ENCODE measurements at regions not wholly inside any gene's neighbourhood (a gene's known extent, or its start where the extent isn't known, plus 50 kb on each side); places are given as distances from the start of the nearest gene placed in this dataset.

DNA sequence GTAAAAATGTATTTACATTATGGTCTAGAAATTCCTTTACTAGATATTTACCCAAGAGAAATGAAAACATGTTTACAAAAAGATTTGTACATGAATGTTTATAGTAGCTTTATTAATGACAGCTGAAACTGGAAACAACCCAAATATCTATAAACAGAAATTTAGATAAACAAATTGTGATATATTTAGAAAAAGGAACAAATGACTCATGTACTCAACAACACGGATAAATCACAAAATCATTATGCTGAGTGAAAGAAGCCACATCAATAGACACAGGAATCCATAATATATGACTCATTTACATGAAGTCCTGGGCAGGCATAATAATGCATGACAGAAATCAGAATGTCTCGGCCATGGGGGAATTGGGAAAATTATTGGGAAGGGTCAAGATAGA lies 1020.2 kb downstream of the SQOR start:
- intact Hi-C loops (cut with DNase I), result no loop called here
- H3K4me1 ChIP-seq, result no peaks in the 10 kb centered on the region
- no peak for DNase-seq
- H3K9ac ChIP-seq (ENCODE audit: low read depth in 2 of 2, low read length in 2 of 2), result no peak overlapping the region
- no peaks in the 10 kb centered on the region for H3K36me3 ChIP-seq
- no peak overlapping the region for H3K4me3 ChIP-seq
- H3K9me3 ChIP-seq, result no peaks in the 10 kb centered on the region
- H3K27me3 ChIP-seq, result no peaks in the 10 kb centered on the region
- TF ChIP-seq, protein P1, sequence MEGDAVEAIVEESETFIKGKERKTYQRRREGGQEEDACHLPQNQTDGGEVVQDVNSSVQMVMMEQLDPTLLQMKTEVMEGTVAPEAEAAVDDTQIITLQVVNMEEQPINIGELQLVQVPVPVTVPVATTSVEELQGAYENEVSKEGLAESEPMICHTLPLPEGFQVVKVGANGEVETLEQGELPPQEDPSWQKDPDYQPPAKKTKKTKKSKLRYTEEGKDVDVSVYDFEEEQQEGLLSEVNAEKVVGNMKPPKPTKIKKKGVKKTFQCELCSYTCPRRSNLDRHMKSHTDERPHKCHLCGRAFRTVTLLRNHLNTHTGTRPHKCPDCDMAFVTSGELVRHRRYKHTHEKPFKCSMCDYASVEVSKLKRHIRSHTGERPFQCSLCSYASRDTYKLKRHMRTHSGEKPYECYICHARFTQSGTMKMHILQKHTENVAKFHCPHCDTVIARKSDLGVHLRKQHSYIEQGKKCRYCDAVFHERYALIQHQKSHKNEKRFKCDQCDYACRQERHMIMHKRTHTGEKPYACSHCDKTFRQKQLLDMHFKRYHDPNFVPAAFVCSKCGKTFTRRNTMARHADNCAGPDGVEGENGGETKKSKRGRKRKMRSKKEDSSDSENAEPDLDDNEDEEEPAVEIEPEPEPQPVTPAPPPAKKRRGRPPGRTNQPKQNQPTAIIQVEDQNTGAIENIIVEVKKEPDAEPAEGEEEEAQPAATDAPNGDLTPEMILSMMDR (IDR thresholded peaks at IDR 0.05), result no peak
- no peak overlapping the region for H3K27ac ChIP-seq

DNA sequence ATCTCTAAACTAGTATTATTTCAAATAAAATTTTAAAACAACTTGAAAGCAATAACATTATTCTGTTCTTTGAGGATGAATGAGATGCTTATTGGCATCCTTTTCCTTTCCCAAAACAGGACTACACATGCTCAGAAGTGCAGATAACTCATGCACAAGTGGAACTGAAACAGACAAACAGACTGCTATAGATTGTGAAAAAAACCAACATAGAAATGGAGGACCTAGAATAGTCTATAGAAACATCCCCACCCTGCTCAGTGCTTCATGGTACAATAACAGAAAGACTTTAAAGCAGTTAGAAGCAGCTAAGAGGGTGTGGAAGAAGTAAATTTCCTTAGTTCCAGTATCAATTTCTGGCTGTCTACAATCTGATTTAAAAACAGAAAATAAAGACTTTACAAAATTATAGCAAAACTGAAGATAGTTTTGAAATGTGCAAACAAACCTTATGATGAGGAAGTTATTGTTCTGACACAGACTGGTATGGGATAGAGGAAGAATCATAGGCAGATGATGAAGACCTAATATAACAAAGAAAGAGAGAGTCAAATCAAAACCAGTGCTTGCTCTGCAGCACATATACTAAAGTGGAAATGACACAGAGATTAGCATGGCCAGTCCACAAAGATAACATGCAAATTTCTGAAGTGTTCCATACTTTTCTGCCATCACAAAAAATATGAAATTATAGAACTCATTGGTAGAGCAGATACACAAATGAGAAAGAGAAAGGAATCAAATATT lies 1025.4 kb downstream of the SQOR start:
- intact Hi-C loops (cut with DNase I), result no loop called here

DNA sequence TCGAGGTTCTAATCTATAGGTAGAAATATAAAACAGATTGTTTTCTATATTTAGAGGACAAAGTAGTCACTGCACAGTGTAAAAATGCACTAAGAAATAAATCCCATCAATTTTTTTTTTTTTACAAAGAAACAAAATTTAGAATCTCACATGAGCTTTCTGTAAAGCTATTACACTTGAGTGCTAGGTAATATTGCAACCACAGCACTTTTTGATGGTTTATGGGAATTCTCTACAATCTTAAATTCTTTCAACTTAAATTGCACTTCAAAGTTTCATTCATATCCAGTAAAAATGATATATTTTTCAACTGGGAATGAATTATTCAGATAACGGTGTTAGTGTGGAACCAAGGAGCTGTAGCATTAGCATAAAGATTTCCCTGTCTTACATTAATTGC lies 1035.4 kb downstream of the SQOR start:
- H3K27ac ChIP-seq, result no peak overlapping the region
- no peak overlapping the region for H3K4me3 ChIP-seq
- H3K9me3 ChIP-seq, result no peaks in the 10 kb centered on the region
- TF ChIP-seq, protein P1 (IDR thresholded peaks at IDR 0.05), result no peak
- intact Hi-C loops (cut with DNase I), result loop anchor here (10.0 kb wide), 1 partner anchor 145 kb away; no protein-coding TSS in a partner anchor
- no peak overlapping the region for H3K9ac ChIP-seq (ENCODE audit: low read depth in 2 of 2, low read length in 2 of 2)
- no peak for DNase-seq
- no peaks in the 10 kb centered on the region for H3K4me1 ChIP-seq
- no peaks in the 10 kb centered on the region for H3K27me3 ChIP-seq
- no peaks in the 10 kb centered on the region for H3K36me3 ChIP-seq

More for the DNA sequence above, 1025.4 kb downstream of the SQOR start:
- no peak for DNase-seq
- TF ChIP-seq, protein P1 (IDR thresholded peaks at IDR 0.05), result no peak
- no peaks in the 10 kb centered on the region for H3K27me3 ChIP-seq
- no peaks in the 10 kb centered on the region for H3K36me3 ChIP-seq
- no peak overlapping the region for H3K9ac ChIP-seq (ENCODE audit: low read depth in 2 of 2, low read length in 2 of 2)
- no peaks in the 10 kb centered on the region for H3K9me3 ChIP-seq
- no peak overlapping the region for H3K27ac ChIP-seq
- H3K4me3 ChIP-seq, result no peak overlapping the region
- H3K4me1 ChIP-seq, result no peaks in the 10 kb centered on the region

DNA sequence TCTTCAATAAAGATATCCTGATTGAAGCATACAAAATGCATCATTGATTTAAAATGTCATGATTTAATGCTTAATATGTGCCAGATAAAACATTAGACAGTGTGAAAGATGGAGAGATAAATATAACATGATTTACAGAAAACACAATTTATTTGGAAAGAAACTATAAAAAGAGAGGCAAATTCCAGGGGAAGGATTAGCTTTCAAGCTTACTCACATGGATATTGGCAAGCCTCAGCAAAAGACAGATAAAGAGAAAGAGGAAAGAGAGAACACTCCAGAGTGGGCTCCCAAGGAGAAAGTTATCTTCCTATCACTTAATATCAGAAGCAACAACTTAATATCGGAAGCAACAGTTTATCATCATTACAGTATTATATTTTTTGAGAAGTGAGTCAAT lies 1036.5 kb downstream of the SQOR start:
- Histone ChIP-seq H3K27me3 (no peaks in the 10 kb centered on the region), H3K4me1 (no peaks in the 10 kb centered on the region), H3K36me3 (no peaks in the 10 kb centered on the region), H3K27ac (no peak overlapping the region), H3K9ac (ENCODE audit: low read depth in 2 of 2, low read length in 2 of 2) (no peak overlapping the region), H3K9me3 (no peaks in the 10 kb centered on the region), H3K4me3 (no peak overlapping the region)
- intact Hi-C loops (cut with DNase I), result loop anchor here (10.0 kb wide), 1 partner anchor 147 kb away; no protein-coding TSS in a partner anchor
- DNase-seq, result no peak
- TF ChIP-seq, protein P1 (IDR thresholded peaks at IDR 0.05), result no peak

DNA sequence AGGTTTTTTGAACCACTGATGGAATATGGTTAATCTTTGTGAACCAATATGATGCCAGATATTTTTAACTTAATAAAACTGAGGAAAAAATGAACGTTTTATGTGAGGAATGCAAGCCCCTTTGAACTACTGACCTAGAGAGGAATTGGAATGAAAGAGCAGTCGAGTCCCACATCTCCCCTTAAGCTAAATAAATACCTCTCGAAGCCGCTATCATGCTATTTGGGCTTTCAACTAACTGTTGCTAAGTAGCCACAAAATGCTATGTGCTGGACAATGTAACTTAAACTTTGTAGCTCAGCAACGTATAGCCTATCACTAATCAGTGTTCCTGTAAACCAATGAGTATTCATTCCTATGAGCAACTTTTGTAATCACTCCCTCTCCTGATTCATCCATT lies 1037.2 kb downstream of the SQOR start:
- H3K36me3 ChIP-seq, result no peaks in the 10 kb centered on the region
- TF ChIP-seq, protein P1 (IDR thresholded peaks at IDR 0.05), result no peak

More for the DNA sequence above, 1037.2 kb downstream of the SQOR start:
- intact Hi-C loops (cut with DNase I), result loop anchor here (10.0 kb wide), 1 partner anchor 147 kb away; no protein-coding TSS in a partner anchor
- H3K27ac ChIP-seq, result no peak overlapping the region
- DNase-seq, result no peak
- H3K4me1 ChIP-seq, result no peaks in the 10 kb centered on the region
- no peak overlapping the region for H3K9ac ChIP-seq (ENCODE audit: low read depth in 2 of 2, low read length in 2 of 2)
- H3K9me3 ChIP-seq, result no peaks in the 10 kb centered on the region
- H3K27me3 ChIP-seq, result no peaks in the 10 kb centered on the region
- no peak overlapping the region for H3K4me3 ChIP-seq

All from colonic mucosa (tissue), 4 donors.